ENCODE measurements at regions not wholly inside any gene's neighbourhood (a gene's known extent, or its start where the extent isn't known, plus 50 kb on each side); places are given as distances from the start of the nearest gene placed in this dataset.

DNA sequence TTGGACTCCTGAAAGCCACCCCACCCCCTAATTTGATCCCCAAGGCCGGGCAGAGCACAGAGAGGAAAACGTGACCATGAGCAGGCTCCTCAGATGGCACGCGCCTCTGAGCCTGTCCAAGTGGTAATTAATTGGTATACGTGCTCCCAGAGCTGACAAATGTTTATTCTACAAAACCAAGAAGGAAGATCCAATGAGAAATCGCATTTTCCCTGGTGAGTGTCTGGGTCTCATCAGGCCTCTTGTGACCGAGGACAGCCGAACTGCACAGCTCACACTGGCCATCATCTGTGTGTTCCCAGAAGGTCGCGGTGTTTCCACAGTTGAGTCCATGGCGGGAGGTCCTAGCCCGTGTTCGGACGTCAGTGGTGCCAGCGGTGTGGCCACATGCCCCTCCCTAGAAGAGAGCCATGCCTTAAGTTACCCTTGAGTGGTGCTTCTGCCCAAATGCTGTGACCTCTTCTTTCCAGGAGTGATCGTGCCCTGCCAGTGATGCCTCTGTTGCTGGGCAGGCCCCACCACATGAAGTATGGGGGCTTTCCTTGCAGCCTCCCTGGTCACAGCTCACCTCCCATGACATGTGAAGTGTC is 317.5 kb upstream of the RTL1 start:
- DNase-seq: no peak

DNA sequence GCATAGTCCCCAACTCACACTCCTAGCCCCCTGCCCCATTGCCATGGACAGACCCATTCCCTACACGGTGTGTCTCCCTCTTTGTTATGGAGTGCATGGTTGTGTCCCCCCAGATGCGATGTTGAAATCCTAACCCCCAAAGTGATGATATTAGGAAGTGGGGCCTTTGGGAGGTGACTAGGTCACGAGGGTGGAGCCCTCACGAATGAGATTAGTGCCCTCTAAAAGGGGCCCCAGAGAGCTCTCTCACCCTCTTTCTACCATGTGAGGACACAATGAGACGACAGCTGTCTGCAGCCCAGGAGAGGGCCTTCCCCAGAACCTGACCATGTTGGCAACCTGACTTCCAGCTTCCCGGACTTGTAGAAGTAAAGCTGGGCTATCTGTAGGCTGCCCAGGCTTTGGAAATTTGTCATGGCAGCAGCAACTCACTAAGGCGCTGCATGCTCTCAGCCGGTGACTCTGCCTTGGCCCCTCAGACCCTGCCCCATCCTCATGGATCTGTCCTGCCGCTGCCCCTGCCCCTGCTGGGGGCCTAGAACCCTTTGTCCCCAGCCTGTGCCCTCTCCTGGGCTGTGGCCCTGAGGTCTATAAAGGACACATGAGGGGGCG is 318.1 kb upstream of the RTL1 start:
- DNase-seq: no peak

DNA sequence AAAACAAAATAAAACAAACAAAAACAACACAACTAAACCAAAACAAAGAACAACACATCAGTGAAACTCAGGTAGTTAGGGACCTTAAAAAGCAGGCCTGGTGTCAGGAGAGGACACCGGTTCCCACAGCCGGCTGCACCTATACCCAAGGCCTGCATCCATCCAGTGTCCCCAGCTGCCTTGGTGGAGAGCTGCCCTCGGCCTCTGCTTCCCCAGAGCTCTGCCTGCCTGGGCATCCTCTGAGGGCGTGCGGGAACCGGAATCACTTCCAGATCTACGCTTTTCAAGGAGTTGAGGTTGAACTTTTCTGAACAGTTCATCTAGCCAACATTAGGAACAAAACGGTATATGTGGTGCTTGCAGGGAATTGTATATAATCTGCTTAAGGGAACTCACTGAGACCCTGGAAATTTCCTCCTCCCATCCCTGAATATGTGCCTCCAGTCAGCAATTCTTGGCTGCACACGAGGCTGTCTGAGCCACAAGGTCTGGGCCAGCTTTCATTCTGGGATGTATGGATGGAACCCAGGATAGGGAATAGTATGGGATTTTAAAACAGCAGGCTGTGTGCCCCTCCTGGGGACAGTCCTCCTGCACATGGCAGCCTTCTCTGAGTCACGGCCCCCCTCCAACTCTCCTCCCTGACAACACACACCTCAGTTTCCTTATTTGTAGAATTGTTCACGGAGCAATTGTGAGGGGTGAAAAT is 319.0 kb upstream of the RTL1 start:
- no peak for DNase-seq

DNA sequence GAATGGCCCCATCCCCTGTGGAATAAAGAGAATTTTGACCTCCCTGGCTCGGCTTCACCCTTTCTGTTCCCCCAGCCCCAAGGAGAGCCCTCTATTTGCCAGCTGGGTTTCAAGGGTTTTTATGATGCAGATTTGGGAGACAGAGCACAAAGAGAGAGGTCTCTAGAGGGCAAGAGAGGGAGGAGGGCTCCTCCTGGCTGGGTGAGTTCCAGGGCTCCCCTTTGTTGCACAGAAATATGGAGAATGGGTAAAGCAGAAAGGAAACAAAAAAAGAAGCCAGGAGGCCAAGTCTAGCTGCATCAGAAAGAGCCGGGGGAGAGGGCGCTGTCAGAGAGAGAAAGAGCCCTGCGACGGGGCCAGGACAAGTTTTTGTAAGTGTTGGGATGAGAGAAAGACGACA is 319.6 kb upstream of the RTL1 start:
- DNase-seq: no peak

DNA sequence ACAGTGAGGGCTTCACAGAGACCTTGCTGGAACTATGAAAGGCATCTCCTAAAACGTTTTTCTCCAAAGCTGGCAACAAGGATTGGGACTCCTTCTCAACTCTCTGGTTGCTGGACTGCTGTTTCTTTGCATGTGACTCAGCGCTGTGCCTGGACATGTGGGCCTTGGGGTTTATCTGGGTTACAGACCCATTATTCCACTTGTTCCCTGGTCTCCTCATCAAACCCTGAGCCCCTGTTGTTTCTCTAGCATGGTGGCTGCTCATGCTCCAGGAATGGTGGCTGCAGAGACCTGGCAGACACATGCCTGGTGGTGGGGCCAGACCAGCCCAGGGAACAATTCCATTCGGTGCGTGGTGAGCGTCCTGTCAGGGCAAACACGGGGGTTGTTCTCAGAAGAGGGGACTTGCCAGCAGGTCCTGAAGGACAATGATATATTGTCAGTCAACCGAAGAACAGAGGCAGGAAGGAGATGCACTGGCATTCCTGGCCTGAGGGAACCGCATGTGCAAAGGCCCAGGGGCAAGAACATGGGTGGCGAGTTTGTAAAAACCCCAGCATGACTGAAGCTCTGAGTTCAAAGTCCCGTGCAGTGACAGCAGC is 320.1 kb upstream of the RTL1 start:
- DNase-seq: no peak

DNA sequence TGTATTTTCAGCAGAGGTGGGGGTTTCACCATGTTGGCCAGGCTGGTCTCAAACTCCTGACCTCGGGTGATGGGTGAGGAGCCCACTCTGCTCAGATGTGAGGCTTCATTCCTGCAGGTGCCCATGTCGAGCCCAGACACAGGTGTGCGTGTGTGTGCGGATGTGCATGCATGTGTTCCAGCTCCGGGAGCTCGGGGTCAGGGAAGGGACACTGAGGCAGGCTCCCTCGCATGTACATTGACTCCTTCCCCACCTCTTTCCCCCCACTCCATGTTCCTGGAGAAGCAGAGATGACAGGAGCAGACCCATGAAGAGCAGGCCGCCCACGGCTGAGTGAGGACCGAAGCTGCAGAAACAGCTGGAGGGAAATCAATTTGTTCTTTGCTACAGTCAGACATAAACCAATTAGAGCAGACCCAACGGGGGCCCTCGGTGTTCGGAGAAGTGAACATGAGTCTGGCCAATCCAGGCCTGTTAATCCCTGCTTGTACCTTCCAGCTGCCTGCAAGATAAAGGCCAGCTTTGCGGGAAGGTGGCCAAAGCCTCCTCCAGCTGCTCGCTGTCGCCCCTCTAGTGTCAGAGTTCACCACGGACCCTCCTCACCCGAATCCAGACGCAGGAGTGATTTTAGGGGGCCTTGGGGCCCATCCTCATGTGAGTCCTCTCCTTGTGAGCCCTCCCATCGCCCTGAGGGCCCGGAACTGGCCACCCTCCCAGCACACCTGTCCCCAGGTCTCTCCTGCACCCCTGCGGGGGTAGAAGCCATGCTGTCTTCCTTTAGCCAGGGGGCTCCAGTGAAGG is 321.0 kb upstream of the RTL1 start:
- DNase-seq: no peak

DNA sequence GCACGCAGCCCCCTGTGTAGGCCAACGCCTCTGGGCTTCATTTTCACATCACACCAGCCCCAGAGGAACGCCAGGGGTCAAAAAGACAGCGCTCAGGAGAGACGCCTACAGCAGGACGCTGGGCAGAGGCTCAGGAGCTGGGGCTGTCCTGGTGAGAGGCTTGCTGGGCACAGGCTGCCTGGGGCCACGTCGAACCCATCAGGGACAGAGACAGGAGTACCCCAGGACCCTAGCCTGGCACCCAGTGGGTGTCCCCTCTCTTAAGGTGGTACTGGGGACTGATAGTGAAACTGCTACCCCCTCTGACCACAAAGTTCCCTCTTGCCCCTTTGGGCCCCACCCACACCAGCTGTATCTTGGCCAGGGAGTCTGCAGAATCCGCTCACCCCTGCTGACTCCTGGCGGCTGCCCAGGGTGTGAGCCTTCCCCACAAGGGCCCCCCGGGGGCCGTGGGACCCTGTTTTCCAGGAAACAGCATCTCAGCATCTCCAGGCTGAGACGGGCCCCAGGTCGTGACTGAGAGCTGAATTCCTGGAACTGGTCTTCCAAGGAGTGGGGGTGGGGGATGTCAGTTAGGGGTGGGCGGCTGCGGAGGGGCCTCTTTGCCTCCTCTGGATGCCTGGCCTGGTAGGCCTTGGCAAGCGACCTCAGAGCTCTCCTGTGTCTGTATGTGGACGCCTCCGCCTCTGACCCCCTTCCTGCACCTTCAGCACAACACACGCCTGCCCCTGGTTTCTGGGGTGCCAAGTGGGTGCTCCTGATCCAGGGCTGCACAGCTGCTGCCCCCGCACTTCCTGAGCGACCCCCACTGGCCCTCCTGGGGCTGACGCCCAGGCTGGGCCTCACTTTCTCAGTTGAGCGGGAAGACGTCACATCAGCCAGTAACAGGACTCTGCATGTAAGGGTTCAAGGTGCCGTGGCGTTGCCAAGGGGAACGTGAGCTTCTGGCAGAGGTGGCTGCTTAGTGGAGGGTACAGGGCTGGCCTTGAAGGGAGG is 321.9 kb upstream of the RTL1 start:
- no peak for DNase-seq

DNA sequence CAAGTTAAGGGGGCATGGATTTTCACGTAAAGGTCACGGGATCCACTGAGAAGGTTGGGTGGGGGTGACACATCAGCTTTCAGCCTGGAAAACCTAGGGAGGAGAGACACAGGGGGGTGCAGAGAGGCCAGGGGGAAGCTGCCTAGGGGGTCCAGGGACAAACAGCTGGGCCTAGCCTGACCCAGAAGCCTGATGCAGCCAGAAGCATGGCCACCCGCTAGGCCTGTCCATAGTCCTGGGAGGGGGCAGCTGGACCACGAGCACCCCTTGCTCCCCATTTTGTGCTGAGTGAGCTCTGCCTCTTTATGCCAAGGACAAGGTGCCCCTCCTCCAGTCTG is 322.7 kb upstream of the RTL1 start:
- DNase-seq: no peak

DNA sequence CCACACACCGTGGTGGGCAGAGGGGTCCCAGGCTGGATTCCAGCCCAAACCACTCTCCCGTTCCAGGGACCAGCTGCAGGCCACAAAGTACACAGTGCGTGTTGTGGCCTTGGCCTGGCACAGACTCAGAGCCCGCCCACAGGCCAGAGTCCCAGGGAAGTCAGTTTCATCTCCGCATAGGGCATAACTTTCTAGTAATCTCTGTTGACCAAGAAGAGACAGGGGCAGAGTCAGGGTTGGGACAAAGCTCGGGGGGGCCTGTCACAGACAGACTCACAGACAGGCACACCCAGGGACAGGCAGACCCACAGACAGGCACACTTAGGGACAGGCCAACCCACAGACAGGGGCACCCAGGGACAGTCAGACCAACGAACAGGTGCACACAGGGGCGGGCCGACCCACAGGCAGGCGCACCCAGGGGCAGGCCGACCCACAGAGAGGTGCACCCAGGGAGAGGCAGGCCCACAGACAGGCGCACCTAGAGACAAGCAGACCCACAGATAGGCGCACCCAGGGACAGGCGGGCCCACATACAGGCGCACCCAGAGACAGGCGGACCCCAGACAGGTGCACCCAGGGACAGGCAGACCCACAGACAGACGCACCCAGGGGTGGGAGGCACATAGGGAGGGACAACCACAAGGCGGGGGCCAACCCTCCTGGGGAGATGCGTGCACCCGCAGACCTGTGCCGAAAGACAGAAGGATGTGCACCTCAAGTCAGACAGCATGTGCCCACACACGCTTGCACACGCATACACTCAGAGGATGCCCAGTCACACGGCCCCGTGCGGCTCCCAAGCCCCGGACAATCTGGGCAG is 323.3 kb upstream of the RTL1 start:
- DNase-seq: no peak

DNA sequence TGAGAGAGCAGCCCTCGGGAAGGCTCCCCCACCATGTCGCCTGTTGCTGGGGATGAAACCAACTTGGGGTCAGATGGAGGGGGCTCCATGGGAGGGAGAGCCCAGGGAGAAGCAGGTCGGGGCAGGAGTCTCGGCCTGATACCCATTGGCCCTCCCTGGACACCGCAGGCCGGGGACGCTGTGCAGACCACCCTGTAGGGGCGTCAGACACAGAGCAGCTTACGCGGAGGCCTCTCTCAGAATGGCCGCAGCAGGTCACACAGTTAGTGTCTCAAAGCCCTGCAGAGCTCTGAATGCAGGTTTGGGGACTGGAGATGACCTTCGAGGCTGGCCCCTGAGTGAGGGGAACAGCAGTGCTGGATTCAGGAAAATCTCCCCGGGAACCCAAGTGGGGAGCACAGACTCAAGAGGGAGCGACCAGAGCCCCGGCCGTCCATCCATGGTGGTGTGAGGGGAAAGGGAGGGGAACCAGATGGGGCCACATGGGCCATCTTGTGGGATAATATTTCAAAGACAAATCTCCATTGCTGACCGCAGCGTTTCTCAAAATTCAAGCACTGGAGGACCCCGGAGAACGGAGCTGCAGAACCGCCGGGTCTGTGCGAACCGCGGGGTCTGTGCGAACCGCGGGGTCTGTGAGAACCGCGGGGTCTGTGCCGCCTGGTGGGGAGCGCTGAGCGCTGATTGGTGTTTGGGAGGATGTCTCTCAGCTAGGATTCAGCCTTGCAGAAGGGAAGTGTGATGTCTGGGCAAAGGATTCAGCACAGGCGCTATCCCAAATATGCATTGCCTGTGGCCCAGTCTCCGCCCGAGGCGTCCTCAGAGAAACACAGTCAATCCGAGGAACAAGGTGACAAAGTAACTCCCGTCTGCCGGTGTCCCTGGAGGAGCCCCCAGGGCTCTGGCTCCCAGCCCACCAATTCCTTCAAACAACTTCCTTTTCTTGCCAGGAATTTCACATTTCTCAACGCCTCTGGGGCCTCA is 324.4 kb upstream of the RTL1 start:
- no peak for DNase-seq

DNA sequence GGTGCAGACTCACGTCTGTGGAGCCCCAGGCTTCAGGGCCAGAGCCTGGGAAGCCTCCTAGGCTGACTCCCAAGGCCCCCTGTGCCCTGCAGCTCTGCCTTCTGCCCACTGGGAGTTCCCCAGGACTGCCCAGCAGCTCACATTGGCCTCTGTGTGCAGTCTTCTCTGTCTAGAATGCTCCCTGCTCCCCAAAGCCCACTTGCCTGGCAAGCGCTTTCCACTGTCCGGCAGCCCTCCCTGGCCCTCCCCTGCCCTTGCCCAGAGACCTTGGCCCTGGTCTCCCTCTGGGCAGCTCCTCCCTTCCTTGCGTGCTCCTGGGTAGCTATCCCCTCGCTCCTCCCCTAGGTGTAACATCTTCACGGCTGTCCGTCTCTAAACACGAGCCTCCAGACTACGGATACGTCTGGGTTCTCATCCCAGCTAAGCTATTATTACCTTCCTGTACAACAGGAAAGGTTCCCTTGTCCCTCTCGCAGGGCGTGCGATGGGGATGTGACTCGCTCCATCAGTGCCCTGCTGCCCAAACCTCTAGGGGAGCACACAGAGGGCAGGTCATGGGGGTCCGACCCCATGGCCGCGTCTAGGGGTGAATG is 325.5 kb upstream of the RTL1 start:
- no peak for DNase-seq

DNA sequence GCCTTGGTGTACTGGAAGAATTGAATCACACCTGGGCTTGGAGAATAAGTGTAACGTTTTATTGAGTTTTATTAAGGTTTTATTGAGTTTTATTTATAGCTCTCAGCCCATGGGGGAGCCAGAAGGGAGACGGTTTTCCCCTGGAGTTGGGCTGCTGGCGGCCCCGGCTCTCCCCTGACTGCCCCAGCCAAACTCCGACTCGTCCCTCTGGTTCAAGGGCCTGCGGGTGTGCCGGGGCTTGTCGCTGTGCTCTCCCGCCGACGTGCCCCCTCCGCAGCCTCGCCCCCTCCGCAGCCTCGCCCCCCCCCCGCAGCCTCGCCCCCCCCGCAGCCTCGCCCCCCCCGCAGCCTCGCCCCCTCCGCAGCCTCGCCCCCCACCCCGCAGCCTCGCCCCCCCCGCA is 326.1 kb upstream of the RTL1 start:
- no peak for DNase-seq

DNA sequence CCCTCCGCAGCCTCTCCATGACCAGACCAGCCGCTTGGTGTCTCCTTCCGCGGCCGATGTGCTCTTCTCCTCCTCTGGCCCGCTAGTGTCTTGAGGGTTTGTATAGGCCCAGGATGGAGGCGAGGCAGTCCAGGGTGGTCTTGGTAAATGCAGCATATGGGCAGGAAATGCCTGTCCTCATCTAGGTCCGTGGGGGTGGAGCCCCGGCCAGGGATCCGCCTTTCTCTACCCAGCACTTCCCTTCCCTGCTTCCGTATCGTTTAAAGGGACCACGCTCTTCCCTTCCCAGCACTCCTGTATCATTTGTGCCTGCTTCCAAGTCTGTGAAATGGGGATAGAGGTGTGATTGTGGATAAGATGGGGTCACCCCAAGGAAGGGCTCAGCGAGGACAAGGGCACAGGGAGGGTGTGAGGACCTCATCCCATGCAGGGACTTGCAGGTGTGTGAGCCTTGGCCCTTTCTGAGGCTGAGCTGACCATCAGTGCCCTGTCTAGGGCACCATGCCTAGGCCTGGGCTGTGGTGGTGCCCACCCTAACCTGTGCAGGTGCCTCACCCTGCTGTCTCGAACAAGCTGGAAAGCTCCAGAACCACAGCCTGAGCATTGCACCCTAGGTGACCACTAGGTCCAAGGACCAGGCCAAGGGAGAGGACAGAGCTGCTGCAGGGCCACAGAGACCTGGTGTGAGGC is 326.8 kb upstream of the RTL1 start:
- DNase-seq: no peak

DNA sequence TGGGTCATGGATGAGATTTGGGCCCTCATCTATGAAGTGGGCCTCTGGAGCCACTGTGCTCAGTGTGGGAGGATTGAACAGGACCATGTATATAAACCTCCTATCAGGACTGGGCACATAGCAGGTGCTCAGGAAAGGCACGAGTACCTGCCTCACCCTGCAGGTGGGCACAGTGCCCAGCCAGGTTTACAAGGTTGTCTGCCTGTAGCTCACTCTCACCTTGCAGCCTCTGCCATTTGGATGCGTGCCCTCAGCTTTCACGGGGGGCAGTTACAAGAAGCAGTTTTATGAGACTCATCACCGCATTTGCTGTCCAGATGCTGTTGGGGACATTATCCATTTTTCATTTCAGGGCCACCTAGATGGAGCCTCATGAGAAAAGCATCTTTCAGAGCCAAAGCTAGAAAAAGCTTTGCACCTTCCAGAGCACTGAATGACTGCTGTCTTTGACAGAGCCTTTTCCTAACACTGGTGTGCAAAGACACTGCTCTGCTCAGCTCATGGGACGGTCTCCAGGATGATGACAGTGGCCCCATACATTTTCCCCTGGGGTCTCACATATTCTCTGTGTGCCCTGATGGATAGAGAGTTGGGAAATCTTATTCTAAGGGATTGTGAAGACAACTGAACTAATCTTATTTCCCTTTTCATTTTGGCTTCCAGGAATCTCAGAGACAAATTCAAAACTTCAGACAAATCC is 327.5 kb upstream of the RTL1 start:
- no peak for DNase-seq

DNA sequence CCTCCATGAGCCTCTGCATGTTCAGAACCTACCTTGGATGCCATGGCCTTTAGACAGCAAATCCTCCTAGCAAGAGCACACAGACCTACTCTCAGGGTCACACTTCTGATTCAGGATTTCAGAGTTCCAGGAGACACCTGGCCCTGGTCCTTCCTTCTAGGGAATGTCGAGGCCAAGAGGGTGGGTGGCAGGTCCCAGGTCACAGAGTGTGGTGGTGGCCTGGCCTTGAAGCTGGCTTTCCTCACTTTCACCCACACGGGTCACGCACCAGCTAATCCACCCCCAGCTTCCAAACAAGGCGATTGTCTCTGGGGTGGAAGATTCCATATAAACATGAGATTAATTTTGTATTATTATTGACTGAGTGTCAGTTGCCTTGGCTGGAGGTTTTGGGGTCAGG is 328.3 kb upstream of the RTL1 start:
- no peak for DNase-seq

DNA sequence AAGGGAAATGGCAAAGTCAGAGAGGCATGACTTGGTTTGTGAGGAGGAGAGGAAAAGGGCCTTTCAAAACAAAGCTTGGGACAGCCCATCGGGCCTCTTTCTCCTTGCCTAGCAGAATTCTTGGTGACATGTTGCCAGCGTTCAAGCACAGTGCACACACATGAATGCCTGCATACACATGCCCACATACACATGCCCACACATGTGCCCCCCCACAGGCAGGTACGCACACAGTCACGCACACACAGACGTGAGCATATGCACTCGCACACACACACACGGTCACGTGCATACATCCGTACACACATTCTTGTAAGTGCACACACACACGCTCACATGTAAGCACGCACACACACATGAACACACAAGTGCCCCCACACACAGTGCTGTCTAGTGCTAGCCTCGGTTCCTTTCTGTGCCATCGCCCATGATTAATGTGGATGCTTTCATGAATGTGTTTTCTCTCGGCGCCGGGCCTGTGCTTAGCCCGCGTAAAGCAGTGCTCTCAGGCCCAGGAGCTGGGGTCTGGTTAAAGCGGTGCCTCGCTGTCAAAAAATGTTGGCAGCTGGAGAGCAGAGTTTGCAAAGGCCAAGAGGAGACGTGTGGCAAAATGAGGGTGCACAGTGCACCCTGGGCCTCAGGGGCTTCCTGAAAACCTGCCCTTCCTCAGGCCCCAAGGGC is 328.8 kb upstream of the DIO3 start:
- DNase-seq: no peak

DNA sequence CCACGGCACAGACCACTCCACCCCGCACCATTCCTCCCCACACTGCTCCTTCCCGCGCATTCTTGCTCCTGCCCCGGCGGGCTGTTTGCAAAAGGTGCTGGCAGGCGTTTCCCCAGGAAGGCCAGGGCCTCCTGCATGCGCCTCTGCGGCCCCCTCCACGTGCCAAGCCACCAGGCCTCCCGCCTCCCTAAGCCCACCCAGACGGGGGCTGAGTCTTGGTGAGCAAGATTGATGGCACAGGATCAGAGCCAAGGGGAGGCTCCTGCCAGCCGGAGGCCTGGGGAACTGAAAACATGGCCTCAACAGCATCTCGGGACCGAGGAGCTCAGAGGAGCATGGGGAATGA is 328.3 kb upstream of the DIO3 start:
- no peak for DNase-seq

DNA sequence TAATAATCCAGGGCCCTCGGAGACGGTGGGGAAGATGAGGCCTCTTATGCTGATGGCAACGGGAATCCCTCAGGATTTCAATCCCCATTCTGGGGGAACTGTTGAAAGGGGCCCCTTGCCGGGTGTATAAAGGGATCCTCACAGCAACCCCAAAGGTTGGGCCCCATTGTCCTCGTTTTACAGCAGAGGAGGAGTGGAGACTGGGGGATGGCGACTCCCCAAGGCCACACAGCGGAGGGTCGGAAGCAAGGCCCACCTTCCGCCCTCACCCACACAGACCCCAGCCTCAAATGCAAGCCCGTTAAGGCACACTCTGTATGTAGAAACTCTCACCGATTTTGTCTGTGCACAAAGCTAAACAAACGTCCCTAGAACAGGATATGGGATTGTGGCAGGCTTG is 327.9 kb upstream of the DIO3 start:
- DNase-seq: no peak

Data from activated CD4-positive, alpha-beta T cell treated with anti-CD3 and anti-CD28 coated beads for 1 hour (primary cell).